ENCODE measurements at regions not wholly inside any gene's neighbourhood (a gene's known extent, or its start where the extent isn't known, plus 50 kb on each side); places are given as distances from the start of the nearest gene placed in this dataset.

GRCh38 chr4:14729282-14730000 is 272.8 kb upstream of the CPEB2 start:
- TF ChIP-seq, protein P1, sequence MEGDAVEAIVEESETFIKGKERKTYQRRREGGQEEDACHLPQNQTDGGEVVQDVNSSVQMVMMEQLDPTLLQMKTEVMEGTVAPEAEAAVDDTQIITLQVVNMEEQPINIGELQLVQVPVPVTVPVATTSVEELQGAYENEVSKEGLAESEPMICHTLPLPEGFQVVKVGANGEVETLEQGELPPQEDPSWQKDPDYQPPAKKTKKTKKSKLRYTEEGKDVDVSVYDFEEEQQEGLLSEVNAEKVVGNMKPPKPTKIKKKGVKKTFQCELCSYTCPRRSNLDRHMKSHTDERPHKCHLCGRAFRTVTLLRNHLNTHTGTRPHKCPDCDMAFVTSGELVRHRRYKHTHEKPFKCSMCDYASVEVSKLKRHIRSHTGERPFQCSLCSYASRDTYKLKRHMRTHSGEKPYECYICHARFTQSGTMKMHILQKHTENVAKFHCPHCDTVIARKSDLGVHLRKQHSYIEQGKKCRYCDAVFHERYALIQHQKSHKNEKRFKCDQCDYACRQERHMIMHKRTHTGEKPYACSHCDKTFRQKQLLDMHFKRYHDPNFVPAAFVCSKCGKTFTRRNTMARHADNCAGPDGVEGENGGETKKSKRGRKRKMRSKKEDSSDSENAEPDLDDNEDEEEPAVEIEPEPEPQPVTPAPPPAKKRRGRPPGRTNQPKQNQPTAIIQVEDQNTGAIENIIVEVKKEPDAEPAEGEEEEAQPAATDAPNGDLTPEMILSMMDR (IDR thresholded peaks at IDR 0.05): no peak
- no peak for TF ChIP-seq POLR2A (IDR thresholded peaks at IDR 0.05)

All from adrenal gland (tissue), 5 donors.